Activated naive CD4-positive, alpha-beta T cell treated with anti-CD3 and anti-CD28 coated beads for 36 hours (primary cell): ENCODE measurements at regions not wholly inside any gene's neighbourhood (a gene's known extent, or its start where the extent isn't known, plus 50 kb on each side); places are given as distances from the start of the nearest gene placed in this dataset.
A peak's percentile ranks its signal among the peaks of the same experiment; 100 is the strongest.

Experiments used
- CTCF ChIA-PET: fragments of 350-600 bp; sonication (Branson Sonifier 250); formaldehyde crosslinking; loops from one replicate; lab custom pipeline; 2021; ENCODE audit warnings: antibody characterized with exemption; lab: Charles Lee
- DNase-seq: peaks from one replicate; pipeline ENCODE4 v3.0.0-alpha.2; 2020
- H3K27ac Mint-ChIP-seq: one replicate; pipeline ENCODE4 v1.8.0; 2021; ENCODE audit warnings: mild to moderate bottlenecking, mixed read lengths
- H3K27me3 Mint-ChIP-seq: one replicate; pipeline ENCODE4 v1.8.0; 2021; ENCODE audit warnings: low read depth, mixed read lengths
- H3K36me3 Mint-ChIP-seq: one replicate; pipeline ENCODE4 v1.8.0; 2021; ENCODE audit warnings: low read depth, mixed read lengths
- H3K4me1 Mint-ChIP-seq: one replicate; pipeline ENCODE4 v1.8.0; 2021; ENCODE audit warnings: low read depth, mixed read lengths
- H3K4me3 Mint-ChIP-seq: one replicate; pipeline ENCODE4 v1.8.0; 2021; ENCODE audit warnings: mild to moderate bottlenecking, moderate library complexity, mixed read lengths
- H3K9me3 Mint-ChIP-seq: one replicate; pipeline ENCODE4 v1.8.0; 2021; ENCODE audit warnings: mixed read lengths
- intact Hi-C: fragments of 100-400 bp; cut with micrococcal nuclease; formaldehyde crosslinking; loops from one replicate; pipeline ENCODE4 v1.15.1; 2023

- CTCF ChIA-PET = no interaction called here
- H3K27ac Mint-ChIP-seq = no peak overlapping the region
- intact Hi-C loops = no loop called here
- no peaks in the 10 kb centered on the region for H3K36me3 Mint-ChIP-seq
- H3K9me3 Mint-ChIP-seq = no peaks in the 10 kb centered on the region
- no peak overlapping the region for H3K4me3 Mint-ChIP-seq
- H3K27me3 Mint-ChIP-seq = no peaks in the 10 kb centered on the region
- DNase-seq = no peak
- no peaks in the 10 kb centered on the region for H3K4me1 Mint-ChIP-seq
Observed at GRCh38 chr5:82807021-82807420, 270.2 kb downstream of the TMEM167A start.

GRCh38 chr5:82806513-82806912 is 270.7 kb downstream of the TMEM167A start:
- Mint-ChIP-seq H3K27me3 (no peaks in the 10 kb centered on the region), H3K36me3 (no peaks in the 10 kb centered on the region), H3K9me3 (no peaks in the 10 kb centered on the region), H3K27ac (no peak overlapping the region), H3K4me3 (no peak overlapping the region), H3K4me1 (no peaks in the 10 kb centered on the region)
- CTCF ChIA-PET = no interaction called here
- intact Hi-C loops = no loop called here
- DNase-seq = no peak

GRCh38 chr5:82804155-82804690 is 273.0 kb downstream of the TMEM167A start:
- Mint-ChIP-seq H3K36me3 (no peaks in the 10 kb centered on the region), H3K4me1 (no peaks in the 10 kb centered on the region), H3K9me3 (no peaks in the 10 kb centered on the region), H3K27ac (no peak overlapping the region), H3K27me3 (peaks cover 3% of the 10 kb centered on the region), H3K4me3 (no peak overlapping the region)
- CTCF ChIA-PET = no interaction called here
- no peak for DNase-seq
- intact Hi-C loops = loop anchor here (5.0 kb wide), 1 partner anchor 1083 kb away; no protein-coding TSS in a partner anchor

GRCh38 chr5:82802954-82803353 is 274.2 kb downstream of the TMEM167A start:
- intact Hi-C loops = loop anchor here (5.0 kb wide), 1 partner anchor 1084 kb away; no protein-coding TSS in a partner anchor
- H3K27me3 Mint-ChIP-seq = peaks cover 3% of the 10 kb centered on the region
- no peak for DNase-seq
- CTCF ChIA-PET = no interaction called here
- no peaks in the 10 kb centered on the region for H3K9me3 Mint-ChIP-seq
- H3K4me3 Mint-ChIP-seq = no peak overlapping the region
- no peaks in the 10 kb centered on the region for H3K36me3 Mint-ChIP-seq
- no peaks in the 10 kb centered on the region for H3K4me1 Mint-ChIP-seq
- H3K27ac Mint-ChIP-seq = no peak overlapping the region

GRCh38 chr5:82800826-82801225 is 276.4 kb downstream of the TMEM167A start:
- Mint-ChIP-seq H3K27ac (no peak overlapping the region), H3K27me3 (peaks cover 3% of the 10 kb centered on the region), H3K4me3 (no peak overlapping the region), H3K4me1 (no peaks in the 10 kb centered on the region), H3K9me3 (no peaks in the 10 kb centered on the region), H3K36me3 (no peaks in the 10 kb centered on the region)
- intact Hi-C loops = loop anchor here (5.0 kb wide), 1 partner anchor 1086 kb away; no protein-coding TSS in a partner anchor
- no peak for DNase-seq
- CTCF ChIA-PET = interaction anchor here (0.6 to 2.0 kb wide), 2 partner anchors 10 to 14 kb away, joined by 3 to 8 read pairs; no protein-coding TSS in a partner anchor

GRCh38 chr5:82799361-82800077 is 277.7 kb downstream of the TMEM167A start:
- no peak for DNase-seq
- peaks cover 3% of the 10 kb centered on the region for H3K27me3 Mint-ChIP-seq
- H3K9me3 Mint-ChIP-seq = no peaks in the 10 kb centered on the region
- H3K4me3 Mint-ChIP-seq = no peak overlapping the region
- no peaks in the 10 kb centered on the region for H3K36me3 Mint-ChIP-seq
- CTCF ChIA-PET = interaction anchor here (0.7 to 2.0 kb wide), 3 partner anchors 8 to 540 kb away, joined by 3 to 8 read pairs (median 3); no protein-coding TSS in a partner anchor
- H3K4me1 Mint-ChIP-seq = no peaks in the 10 kb centered on the region
- intact Hi-C loops = loop anchor here (5.0 to 10.0 kb wide), 2 partner anchors 765 to 1088 kb away; no protein-coding TSS in a partner anchor
- H3K27ac Mint-ChIP-seq = no peak overlapping the region

GRCh38 chr5:82798676-82799075 is 278.5 kb downstream of the TMEM167A start:
- CTCF ChIA-PET = interaction anchor here (0.7 to 1.4 kb wide), 3 partner anchors 12 to 541 kb away, joined by 3 read pairs; no protein-coding TSS in a partner anchor

GRCh38 chr5:82796643-82797416 is 280.4 kb downstream of the TMEM167A start:
- intact Hi-C loops = loop anchor here (10.0 kb wide), 1 partner anchor 768 kb away; no protein-coding TSS in a partner anchor
- Mint-ChIP-seq H3K27ac (no peak overlapping the region), H3K27me3 (peaks cover 3% of the 10 kb centered on the region), H3K4me1 (no peaks in the 10 kb centered on the region), H3K9me3 (no peaks in the 10 kb centered on the region), H3K36me3 (no peaks in the 10 kb centered on the region), H3K4me3 (no peak overlapping the region)
- DNase-seq = no peak
- CTCF ChIA-PET = interaction anchor here (1.2 kb wide), 1 partner anchor 54 kb away, joined by 5 read pairs; no protein-coding TSS in a partner anchor

More at GRCh38 chr5:82798676-82799075, 278.5 kb downstream of the TMEM167A start:
- intact Hi-C loops = loop anchor here (10.0 kb wide), 1 partner anchor 766 kb away; no protein-coding TSS in a partner anchor
- Mint-ChIP-seq H3K4me1 (no peaks in the 10 kb centered on the region), H3K4me3 (no peak overlapping the region), H3K9me3 (no peaks in the 10 kb centered on the region), H3K27ac (no peak overlapping the region), H3K36me3 (no peaks in the 10 kb centered on the region), H3K27me3 (peaks cover 3% of the 10 kb centered on the region)
- DNase-seq = no peak

- no peaks in the 10 kb centered on the region for H3K27me3 Mint-ChIP-seq
- no peak overlapping the region for H3K27ac Mint-ChIP-seq
- no peak for DNase-seq
- CTCF ChIA-PET = interaction anchor here (0.7 to 2.5 kb wide), 3 partner anchors 16 to 153 kb away, joined by 3 to 6 read pairs (median 3); no protein-coding TSS in a partner anchor
- no peaks in the 10 kb centered on the region for H3K4me1 Mint-ChIP-seq
- H3K4me3 Mint-ChIP-seq = no peak overlapping the region
- no peaks in the 10 kb centered on the region for H3K9me3 Mint-ChIP-seq
- intact Hi-C loops = loop anchor here (1.0 to 10.0 kb wide), 2 partner anchors 443 to 770 kb away; no protein-coding TSS in a partner anchor
- H3K36me3 Mint-ChIP-seq = no peaks in the 10 kb centered on the region
Observed at GRCh38 chr5:82794876-82795275, 282.3 kb downstream of the TMEM167A start.

GRCh38 chr5:82793808-82794419 is 283.3 kb downstream of the TMEM167A start:
- Mint-ChIP-seq H3K9me3 (no peaks in the 10 kb centered on the region), H3K4me1 (no peaks in the 10 kb centered on the region), H3K27me3 (no peaks in the 10 kb centered on the region), H3K27ac (no peak overlapping the region), H3K36me3 (no peaks in the 10 kb centered on the region), H3K4me3 (no peak overlapping the region)
- CTCF ChIA-PET = interaction anchor here (0.5 to 2.5 kb wide), 5 partner anchors 15 to 514 kb away, joined by 3 to 6 read pairs (median 3); no protein-coding TSS in a partner anchor
- intact Hi-C loops = loop anchor here (1.0 to 10.0 kb wide), 3 partner anchors 153 to 771 kb away; no protein-coding TSS in a partner anchor
- DNase-seq = peak; percentile 57

- no peaks in the 10 kb centered on the region for H3K27me3 Mint-ChIP-seq
- intact Hi-C loops = loop anchor here (10.0 kb wide), 1 partner anchor 773 kb away; no protein-coding TSS in a partner anchor
- CTCF ChIA-PET = interaction anchor here (0.5 to 1.7 kb wide), 2 partner anchors 8 to 295 kb away, joined by 3 to 8 read pairs; no protein-coding TSS in a partner anchor
- H3K9me3 Mint-ChIP-seq = no peaks in the 10 kb centered on the region
- H3K27ac Mint-ChIP-seq = no peak overlapping the region
- H3K36me3 Mint-ChIP-seq = no peaks in the 10 kb centered on the region
- no peaks in the 10 kb centered on the region for H3K4me1 Mint-ChIP-seq
- H3K4me3 Mint-ChIP-seq = no peak overlapping the region
- DNase-seq = no peak
Observed at GRCh38 chr5:82792096-82792495, 285.1 kb downstream of the TMEM167A start.
